K562 (cell line): ENCODE measurements at regions not wholly inside any gene's neighbourhood (a gene's known extent, or its start where the extent isn't known, plus 50 kb on each side); places are given as distances from the start of the nearest gene placed in this dataset.

Experiments
- CTCF ChIP-seq, 3 experiments: IDR thresholded peaks in 2 of 3; conservative IDR thresholded peaks in 1 of 3; 2 replicates each; pipeline ENCODE4 v1.5.1; 2011 to 2012; ENCODE audit warnings: low read length in 3 of 3, mild to moderate bottlenecking in 3 of 3, control low read depth in 2 of 3, improper control_type of control experiment in 1 of 3, inconsistent platforms in 1 of 3, low read depth in 1 of 3, mixed read lengths in 1 of 3, moderate library complexity in 1 of 3; ENCODE audit not compliant: insufficient read depth in 2 of 3
- SIRT6 ChIP-seq: IDR thresholded peaks from one replicate; pipeline ENCODE4 v1.6.1; 2012; ENCODE audit warnings: low read depth, mild to moderate bottlenecking, control low read depth, inconsistent platforms, low read length, moderate library complexity
- TF ChIP-seq, protein P1 (sequence below): sonication (generic); formaldehyde crosslinking; IDR thresholded peaks from 2 replicates; pipeline ENCODE4 v1.8.0; 2022; ENCODE audit warnings: missing genetic modification reagents, mild to moderate bottlenecking, borderline replicate concordance

DNA sequence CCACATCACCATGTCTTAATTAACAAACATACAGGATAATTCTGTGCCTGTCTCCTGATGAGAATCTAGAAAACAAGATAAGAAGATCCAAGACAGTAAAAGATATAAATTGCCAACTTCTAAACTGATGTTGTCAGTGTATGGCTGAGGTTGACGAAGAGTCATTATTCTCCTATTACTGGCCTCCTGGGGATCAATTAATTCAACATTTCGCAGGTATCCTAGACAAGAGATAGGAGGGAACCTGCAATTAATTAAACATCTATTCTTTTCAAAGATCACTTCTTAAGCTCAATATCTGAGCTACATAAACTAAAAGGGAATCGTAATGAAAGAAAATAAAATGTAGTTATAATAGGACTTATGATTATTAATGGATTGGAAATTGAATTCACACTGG lies 232.0 kb upstream of the GRIA1 start:
- TF ChIP-seq SIRT6, result no peak
- no peak for TF ChIP-seq CTCF (IDR thresholded peaks at IDR 0.05 in 2 of 3, conservative IDR thresholded peaks at IDR 0.05 in 1 of 3; ENCODE audit: insufficient read depth in 2 of 3, low read depth in 1 of 3, low read length in 3 of 3)
- TF ChIP-seq, protein P1, sequence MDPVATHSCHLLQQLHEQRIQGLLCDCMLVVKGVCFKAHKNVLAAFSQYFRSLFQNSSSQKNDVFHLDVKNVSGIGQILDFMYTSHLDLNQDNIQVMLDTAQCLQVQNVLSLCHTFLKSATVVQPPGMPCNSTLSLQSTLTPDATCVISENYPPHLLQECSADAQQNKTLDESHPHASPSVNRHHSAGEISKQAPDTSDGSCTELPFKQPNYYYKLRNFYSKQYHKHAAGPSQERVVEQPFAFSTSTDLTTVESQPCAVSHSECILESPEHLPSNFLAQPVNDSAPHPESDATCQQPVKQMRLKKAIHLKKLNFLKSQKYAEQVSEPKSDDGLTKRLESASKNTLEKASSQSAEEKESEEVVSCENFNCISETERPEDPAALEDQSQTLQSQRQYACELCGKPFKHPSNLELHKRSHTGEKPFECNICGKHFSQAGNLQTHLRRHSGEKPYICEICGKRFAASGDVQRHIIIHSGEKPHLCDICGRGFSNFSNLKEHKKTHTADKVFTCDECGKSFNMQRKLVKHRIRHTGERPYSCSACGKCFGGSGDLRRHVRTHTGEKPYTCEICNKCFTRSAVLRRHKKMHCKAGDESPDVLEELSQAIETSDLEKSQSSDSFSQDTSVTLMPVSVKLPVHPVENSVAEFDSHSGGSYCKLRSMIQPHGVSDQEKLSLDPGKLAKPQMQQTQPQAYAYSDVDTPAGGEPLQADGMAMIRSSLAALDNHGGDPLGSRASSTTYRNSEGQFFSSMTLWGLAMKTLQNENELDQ, result no peak
